Cerebellar cortex (tissue), 1 donor: ENCODE measurements at regions not wholly inside any gene's neighbourhood (a gene's known extent, or its start where the extent isn't known, plus 50 kb on each side); places are given as distances from the start of the nearest gene placed in this dataset.
"Not testable (repeated sequence)": the region's sequence is repeated elsewhere in the genome, so short reads cannot be mapped to it uniquely, and the experiment has no call there.

Experiments used
- DNase-seq: peaks from one replicate; pipeline ENCODE4 v3.0.0-alpha.2; 2015; ENCODE audit warnings: low spot score

DNA sequence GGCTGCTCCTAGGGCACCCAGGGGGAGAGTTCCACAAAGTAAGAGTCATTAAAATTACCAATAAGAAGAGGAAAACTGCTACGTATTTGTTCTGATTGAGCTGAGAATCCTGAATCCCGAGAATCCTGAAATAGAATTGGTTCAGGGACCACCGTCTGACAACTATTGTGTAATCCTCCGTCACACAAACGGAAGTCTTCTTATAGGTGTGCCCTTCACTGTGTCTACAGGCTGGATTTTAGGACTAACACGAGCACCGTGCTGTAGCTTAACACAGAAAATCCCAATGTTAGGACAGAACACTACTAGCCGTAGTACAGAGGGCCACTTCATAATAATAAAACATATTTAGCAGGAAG, 50.6 kb upstream of the RNF182 start:
- DNase-seq = no peak

- peak; percentile 53 for DNase-seq
Observed at GRCh38 chr6:13873288-13874190, 51.2 kb upstream of the RNF182 start.

DNA sequence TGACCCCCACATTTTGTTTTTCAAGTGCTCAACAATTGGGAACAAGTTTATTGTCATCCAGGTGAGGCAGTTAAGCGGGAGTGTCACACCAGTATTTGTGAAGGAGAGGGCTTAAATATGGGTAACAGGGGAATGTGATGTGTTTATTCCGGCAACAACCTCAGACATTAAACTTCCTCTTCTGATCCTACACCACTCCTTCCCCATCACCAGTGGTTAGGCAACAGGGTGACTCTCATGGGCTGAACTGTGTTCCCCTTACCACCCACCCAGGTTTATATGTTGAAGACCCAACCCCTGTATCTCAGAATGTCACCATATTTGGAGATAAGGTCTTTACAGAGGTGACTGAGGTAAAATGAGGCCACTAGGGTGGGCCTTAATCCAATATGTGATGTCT, 52.1 kb upstream of the RNF182 start:
- DNase-seq = no peak

DNA sequence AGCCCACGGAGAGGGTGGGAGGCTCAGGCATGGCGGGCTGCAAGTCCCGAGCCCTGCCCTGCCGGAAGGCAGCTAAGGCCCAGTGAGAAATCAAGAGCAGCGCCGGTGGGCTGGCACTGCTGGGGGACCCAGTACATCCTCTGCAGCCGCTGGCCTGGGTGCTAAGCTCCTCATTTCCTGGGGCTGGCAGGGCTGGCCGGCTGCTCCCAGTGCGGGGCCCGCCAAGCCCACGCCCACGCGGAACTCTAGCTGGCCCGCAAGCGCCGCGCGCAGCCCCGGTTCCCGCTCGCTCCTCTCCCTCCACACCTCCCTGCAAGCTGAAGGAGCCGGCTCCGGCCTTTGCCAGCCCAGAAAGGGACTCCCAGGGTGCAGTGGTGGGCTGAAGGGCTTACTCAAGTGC, 52.7 kb upstream of the RNF182 start:
- not testable (repeated sequence) for DNase-seq

DNA sequence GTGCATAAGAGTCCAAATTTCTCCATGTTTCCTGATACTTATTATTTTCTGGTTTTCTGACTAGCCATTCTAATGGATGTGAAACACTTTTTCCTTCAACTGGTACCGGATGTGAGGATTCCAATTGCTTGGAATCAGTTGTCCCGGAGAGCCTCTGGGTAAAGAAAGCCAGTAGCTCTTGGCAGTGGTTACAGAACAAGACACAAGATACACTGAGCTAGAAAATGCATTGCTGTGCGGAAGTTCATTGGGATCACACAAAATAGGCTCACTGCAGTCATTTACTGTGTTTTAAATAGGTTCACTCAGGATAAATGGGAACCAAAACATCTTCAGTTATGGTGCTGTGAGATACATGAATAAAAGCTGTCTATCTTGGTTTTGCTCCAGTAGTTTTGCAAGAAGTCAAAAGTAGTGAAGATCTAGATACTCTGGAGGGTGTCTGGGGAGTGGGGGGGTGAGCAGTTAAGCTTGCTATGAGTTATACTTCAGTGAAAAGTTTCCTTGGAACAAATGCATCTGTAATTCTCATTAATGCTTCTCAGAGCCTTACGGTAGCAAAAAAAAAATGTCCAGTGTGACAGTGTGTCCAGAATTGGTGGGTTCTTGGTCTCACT, 54.4 kb upstream of the RNF182 start:
- DNase-seq = peak; percentile 15

DNA sequence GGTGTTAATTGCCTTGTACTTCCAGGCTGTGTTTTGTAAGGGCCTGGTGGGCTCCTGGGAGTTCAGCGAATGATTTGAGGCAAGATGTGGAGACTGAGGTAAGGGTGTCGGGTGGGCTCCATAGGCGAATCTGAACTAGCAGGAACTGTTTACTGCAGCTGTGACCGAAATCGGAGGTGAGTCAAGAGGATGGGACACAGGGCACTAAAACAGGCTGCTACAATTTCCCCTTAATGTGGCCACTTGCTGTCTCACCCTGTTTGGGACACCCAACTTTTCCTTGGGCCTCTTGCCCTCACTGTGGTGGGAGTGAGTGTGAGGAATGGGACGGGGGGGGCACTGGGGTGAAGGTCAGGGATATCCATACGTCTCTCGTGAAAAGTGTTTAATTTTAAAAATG, 53.9 kb upstream of the MCUR1 start:
- DNase-seq = no peak

DNA sequence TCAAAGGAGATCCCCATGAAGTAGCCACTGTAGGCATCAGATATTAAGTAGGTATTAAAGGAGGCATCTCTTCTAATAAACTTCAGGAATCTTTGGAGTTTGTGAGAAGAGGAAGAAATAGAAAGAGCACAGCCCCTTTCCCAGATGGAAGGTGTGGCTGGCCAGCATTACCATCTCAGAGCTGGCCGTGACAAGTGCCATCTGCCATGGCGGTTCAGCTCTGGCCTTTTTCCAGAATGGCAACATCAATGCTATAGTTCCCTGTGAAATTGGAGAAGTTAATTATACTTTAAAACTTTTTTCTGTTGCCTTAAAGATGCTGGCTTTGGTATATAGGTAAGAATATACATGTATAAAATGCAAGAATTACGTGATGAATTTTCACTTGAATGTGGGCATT, 51.9 kb upstream of the MCUR1 start:
- peak; percentile 64 for DNase-seq

DNA sequence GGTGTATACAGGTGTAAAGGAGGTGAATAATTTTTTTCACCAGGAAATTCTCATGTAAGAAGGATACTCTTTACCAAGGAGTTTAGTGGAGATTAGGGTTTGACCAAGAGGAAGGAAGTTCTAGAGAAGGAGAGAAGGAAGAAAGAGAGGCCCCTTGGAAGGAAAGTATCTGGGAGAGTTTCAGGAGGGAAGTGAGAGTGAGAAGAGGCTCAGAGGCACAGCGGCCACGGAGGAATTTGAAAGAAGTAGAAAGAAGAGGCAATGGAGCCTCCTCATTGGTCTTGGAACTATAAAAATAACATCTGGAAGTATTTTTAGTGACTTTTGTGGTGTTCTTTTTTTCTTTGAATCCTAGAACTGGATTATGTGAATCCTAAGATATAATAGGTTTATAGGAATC, 50.8 kb upstream of the MCUR1 start:
- DNase-seq = no peak

GRCh38 chr6:13864669-13865068, 50.3 kb upstream of the MCUR1 start:
- DNase-seq = not testable (repeated sequence)
